ENCODE measurements at regions not wholly inside any gene's neighbourhood (a gene's known extent, or its start where the extent isn't known, plus 50 kb on each side); places are given as distances from the start of the nearest gene placed in this dataset.
A peak's percentile ranks its signal among the peaks of the same experiment; 100 is the strongest.

GRCh38 chr12:4134448-4135263 is 138.9 kb upstream of the CCND2 start:
- no peak for DNase-seq (ENCODE audit: low read depth)

DNA sequence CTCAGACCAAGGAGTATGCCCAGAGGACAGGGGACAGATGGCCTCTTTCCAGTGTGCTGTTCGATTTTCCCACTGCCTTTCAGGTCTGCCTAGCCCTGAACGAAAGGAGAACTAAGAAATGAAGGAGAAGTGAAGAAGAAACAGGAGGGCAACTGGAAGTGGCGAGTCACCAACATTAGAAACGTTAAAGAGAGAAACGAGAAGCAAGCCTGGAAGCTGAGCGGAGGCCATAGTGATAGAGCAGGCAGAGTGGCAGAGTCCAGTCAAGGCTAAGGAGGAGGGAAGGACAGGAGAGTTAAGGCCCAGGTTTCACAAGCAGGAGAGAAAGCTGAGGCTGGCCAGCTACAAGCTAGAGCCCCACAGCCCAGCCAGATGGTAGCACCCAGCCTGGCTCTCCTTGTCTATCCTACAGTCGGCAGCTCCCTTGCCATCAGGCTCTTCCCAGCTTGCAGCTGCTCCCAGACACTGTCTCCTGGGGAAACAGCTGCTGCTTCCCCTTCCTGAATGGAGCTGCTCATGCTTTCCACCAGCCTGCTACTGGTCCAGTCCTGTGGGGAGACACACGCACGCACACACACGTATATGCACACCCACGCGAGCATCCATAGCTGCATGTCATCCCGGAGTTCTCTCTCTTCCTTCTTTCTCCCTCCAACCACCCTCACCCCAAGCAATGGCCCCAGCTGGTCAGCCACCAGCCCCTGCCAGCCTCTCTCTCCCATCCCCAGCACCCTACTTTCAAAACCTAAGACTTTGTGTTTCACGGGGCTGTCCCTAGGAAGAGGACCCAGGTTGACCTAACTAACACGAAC is 139.7 kb upstream of the CCND2 start:
- no peak for DNase-seq (ENCODE audit: low read depth)

DNA sequence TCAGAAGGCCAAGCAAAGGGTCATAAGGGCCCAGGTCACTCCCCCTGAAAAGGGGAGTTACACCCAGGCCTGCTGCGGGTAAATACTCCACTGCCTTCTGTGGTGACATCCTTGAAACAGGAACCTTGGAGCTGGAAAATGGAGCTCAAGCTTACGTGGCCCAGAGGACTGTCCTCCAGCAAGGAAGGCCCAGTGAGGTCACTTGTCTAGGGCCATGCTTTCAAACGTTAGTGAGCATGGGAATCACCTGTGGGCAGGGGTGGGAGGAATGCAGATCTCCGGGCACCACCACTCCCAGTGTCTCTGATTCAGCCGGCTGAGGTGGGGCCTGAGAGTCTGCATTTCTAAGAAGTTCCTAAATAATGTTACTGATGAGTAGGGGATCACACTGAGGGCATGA is 140.5 kb upstream of the CCND2 start:
- DNase-seq (ENCODE audit: low read depth), result no peak

- no peak for DNase-seq (ENCODE audit: low read depth)
These were observed 152.0 kb upstream of the CCND2 start for GRCh38 chr12:4121506-4122020.

DNA sequence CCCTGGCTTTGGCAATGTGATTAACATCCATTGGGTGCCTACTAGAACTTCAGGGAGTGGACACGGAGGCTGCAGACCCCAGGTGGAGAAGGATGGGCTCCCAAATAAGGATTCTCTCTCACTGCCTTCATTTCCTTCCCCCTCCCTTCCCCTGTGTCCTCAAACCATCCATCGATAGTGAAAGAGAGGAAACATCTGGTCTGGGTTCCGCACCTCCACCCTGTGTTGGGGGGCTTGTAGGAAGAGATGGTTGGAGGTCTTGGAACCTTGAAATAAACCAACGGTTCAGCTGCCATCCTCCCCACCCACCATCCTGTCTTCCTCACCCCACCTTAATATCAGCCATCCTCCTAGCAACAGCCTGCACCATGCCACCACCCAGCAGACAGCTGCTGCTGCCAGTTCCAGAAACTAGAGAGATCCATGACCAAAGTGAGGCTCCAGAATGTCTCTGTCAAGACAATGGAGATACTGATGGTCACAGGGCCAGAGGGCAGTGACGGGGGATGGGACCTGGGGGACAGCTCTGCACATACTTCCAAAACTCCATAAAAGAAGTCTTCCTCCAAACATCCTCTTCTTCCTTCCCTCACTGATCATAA is 153.1 kb upstream of the CCND2 start:
- DNase-seq (ENCODE audit: low read depth), result no peak

DNA sequence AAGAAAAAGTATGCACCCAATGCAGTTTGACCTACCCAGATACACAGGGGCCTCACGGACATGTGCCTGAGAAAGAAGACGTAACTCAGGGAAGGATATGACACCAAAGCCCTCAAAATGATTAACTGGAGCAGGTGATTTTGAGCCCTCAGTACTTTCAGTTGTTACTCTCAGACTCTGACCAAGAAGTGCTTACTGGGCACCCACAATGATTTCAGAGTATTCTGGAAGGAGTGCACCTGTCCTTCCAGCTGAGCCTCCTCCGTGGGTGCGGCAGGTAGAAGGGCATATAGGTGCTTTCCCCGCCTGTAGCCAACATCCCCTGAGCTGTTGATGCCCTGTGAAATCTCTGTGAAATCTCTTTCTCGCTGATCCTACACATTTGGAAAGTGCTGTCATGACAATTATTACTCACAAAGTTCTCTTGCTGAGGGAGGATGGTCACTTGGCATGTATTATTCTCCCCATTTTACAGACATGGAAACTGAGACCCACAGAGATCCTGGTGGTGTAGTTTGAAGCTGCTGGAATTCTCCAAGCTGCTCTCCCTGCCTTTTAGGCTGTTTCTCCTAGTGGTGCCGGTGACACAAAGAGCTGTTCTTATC is 154.3 kb upstream of the CCND2 start:
- no peak for DNase-seq (ENCODE audit: low read depth)

DNA sequence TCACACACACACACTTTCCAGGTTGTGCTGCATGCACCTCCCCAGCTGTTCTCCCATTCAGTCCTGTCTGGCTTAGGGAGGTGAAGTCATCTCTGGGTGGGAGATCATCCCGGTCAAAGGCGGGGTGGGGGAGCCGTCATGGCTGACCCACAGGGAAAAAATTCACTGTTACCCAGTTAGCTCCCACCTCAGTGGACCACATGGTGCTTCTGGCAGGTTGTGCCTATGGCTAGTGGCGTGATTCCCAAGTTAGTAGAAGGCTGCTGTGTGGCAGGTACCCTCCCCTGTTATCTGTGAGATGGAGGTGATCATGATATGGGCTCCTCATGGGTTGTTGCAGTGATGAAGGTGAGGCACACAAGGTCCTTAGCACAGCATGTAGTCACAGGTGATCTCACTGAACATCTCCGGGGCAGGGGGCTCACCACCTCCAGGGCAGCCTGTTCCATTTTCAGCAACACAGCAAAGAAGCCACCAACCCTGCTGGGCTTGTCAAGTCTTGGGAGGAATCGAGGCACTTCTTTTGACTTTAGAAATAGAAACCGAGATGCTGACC is 154.9 kb upstream of the CCND2 start:
- DNase-seq (ENCODE audit: low read depth), result no peak

DNA sequence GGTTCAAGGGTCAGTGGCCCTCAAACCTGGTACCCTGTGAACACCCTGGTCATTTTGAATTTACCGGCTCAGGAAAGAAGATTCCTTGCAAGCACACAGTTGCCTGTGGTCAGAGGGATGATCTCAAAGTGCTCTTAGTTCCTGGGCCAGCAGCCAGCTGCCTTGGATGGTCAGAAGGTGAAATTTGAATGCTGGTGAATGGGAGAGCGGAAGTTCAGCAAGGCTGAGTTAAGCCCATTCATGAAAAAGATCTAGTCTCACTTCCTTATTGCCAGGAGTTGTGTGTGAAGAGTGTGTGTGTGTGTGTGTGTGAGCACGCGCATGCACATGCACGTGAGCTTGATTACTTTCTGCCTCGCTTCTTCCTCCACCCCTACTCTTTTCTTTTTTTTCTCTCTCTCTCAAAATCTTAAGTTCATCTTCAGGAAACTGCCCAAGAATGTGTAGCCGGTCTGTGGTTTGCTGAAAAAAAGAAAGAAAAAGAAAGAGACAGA is 155.5 kb upstream of the CCND2 start:
- peak; percentile 49 for DNase-seq (ENCODE audit: low read depth)

GRCh38 chr12:4117386-4118016 is 156.1 kb upstream of the CCND2 start:
- DNase-seq (ENCODE audit: low read depth), result no peak

GRCh38 chr12:4116251-4117111 is 157.1 kb upstream of the CCND2 start:
- DNase-seq (ENCODE audit: low read depth), result peak; percentile 69

DNA sequence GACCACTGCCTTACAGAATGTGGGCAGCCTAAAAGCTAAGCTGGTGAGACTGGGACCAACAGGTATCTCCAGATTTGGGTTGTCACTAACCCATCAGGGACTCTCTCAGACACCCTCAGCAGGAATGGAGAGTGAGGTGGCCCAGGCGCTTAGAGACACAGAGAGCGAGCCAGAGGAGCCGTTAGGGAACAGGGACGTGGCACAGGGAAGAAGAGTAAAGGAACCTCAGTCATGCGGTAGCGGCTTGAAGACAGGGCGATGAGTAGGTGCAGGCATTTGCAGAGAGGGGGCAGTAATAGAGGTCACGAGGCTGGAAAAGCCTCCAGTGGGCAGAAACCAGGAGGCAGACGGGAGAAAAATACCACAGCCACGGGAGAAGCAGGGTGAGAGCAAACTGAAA is 158.0 kb upstream of the CCND2 start:
- DNase-seq (ENCODE audit: low read depth), result no peak

- DNase-seq (ENCODE audit: low read depth), result no peak
These were observed 158.6 kb upstream of the CCND2 start for GRCh38 chr12:4114986-4115385.

DNA sequence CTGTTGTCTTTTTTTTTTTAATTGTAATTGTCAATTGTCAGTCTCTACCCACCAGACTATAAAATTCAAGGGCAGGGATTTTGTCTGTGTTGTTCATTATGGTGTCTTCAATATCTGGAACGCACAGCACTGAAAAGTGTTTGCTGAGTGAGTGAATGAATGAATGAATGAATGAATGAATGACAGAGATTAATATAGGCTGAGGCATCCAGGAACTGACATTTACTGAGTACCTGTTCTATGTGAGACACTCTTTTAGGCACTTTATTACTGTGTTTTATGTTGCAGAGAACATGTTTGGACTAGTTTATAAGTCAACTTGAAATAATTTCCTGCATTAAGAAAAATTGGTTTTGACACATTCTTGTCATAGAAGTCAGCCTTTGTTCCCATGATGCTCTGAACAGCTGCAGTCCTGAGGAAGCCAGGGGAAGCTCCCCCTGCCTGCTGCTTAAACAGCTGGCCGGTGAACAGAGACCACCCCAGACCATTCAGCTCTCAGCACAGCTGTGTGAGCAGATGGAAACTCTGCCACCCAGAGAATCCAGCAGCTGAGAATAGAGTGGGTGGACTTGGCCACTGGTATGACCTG is 160.7 kb upstream of the CCND2 start:
- DNase-seq (ENCODE audit: low read depth), result no peak

DNA sequence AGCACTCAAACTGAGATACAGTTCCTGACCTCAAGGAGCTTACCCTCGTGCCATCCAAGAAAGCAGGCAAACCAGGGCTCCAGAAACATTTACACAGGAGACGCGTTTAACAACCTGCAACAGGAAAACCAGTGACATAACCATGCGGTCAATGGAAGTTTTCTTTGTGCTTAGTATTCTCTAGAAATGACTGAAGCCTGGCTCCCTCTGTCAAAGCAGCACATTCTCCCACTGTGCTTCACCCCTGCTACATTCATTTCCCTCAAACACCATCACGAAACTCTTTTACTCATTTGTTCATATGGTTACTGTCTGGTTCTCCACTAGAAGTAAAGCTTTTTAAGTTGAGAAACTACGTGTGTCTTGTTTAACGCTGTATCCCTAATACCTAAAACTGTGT is 161.3 kb upstream of the CCND2 start:
- no peak for DNase-seq (ENCODE audit: low read depth)

GRCh38 chr12:4111010-4111409 is 162.6 kb upstream of the CCND2 start:
- no peak for DNase-seq (ENCODE audit: low read depth)

GRCh38 chr12:4109826-4110225 is 163.7 kb upstream of the CCND2 start:
- DNase-seq (ENCODE audit: low read depth), result no peak

DNA sequence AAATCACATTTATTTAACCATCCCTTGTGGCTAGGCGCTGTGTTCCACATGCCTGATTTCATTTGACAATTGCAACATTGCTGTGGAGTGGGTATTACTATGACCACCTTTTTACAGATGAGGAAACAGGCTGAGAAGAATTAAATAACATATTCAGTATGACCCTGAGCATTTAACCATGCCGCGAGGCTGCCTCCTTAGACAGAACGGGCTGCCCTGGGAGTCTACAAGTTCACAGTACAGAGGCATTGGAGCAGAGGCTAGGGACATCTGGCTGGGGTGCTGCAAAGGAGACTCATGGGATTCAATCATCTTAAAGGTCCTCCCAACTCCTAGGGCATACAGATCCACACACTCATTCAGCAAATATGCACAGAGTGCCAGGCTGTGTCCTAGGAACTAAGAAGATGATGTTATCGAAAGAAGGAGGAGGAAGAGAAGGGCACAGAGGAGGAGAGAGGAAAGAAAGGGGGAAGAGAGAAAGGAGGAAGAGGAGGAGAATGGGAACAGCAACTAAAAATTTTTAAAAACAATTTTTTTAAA is 164.7 kb upstream of the CCND2 start:
- no peak for DNase-seq (ENCODE audit: low read depth)

- DNase-seq (ENCODE audit: low read depth), result no peak
These were observed 165.5 kb upstream of the CCND2 start for GRCh38 chr12:4107911-4108697.

GRCh38 chr12:4107436-4107878 is 166.1 kb upstream of the CCND2 start:
- peak; percentile 46 for DNase-seq (ENCODE audit: low read depth)

Data from RPMI7951 (cell line).